Stomach (tissue), 4 donors: ENCODE measurements at regions not wholly inside any gene's neighbourhood (a gene's known extent, or its start where the extent isn't known, plus 50 kb on each side); places are given as distances from the start of the nearest gene placed in this dataset.

Source experiments
- CTCF ChIP-seq, 7 experiments: fragments of 450-650 bp in 4 of 7; fragments of 200-600 bp in 3 of 7; sonication (generic) in 3 of 7; IDR thresholded peaks; one replicate each; pipeline ENCODE4 v1.5.1; 2016 to 2019; ENCODE audit warnings: antibody characterized with exemption in 7 of 7, control low read depth in 2 of 7, mild to moderate bottlenecking in 1 of 7
- POLR2A ChIP-seq, 4 donors: fragments of 450-650 bp; IDR thresholded peaks; one replicate each; pipeline ENCODE4 v1.6.1; 2016; ENCODE audit warnings: antibody characterized with exemption in 4 of 4, control low read depth in 2 of 4, mild to moderate bottlenecking in 1 of 4, moderate library complexity in 1 of 4

GRCh38 chr2:208618220-208618619 lies 211.6 kb downstream of the PTH2R start:
- TF ChIP-seq CTCF (IDR thresholded peaks at IDR 0.05) (no peak), POLR2A (IDR thresholded peaks at IDR 0.05) (no peak)
